ENCODE measurements at regions not wholly inside any gene's neighbourhood (a gene's known extent, or its start where the extent isn't known, plus 50 kb on each side); places are given as distances from the start of the nearest gene placed in this dataset.

- FAIRE-seq (no peak), ATAC-seq (no peak), DNase-seq (ENCODE audit: low read depth in 1 of 2, low spot score in 1 of 2) (no peak)
- Histone ChIP-seq H3K4me1 (no peaks in the 10 kb centered on the region), H3K4me2 (no peak overlapping the region), H3K9me3 (peaks cover 3% of the 10 kb centered on the region; the same call in 1 of the 3 replicates), H3K27ac (no peak overlapping the region), H3K4me3 (no peak overlapping the region)
- POLR2A ChIA-PET: no interaction called here
- TF ChIP-seq CBX2 (IDR thresholded peaks at IDR 0.05; ENCODE audit: borderline replicate concordance, low read depth) (no peak), JUNB (IDR thresholded peaks at IDR 0.05) (no peak), HEYL (CRISPR knock-in tag; IDR thresholded peaks at IDR 0.05) (no peak), NR3C1 (IDR thresholded peaks at IDR 0.05) (no peak), ATOH8 (CRISPR knock-in tag; IDR thresholded peaks at IDR 0.05; ENCODE audit: low read depth) (no peak), MYC (IDR thresholded peaks at IDR 0.05; ENCODE audit: borderline replicate concordance, low read length) (no peak), POLR2A (IDR thresholded peaks at IDR 0.05; ENCODE audit: low read length) (no peak)
- 79% methylated on average over 7 of the region's 12 CpGs for WGBS (ENCODE audit: missing lambda C conversion rate)
- CTCF ChIA-PET: no interaction called here
Measured at GRCh38 chr6:148064406-148065134, 278.1 kb upstream of the SASH1 start.

GRCh38 chr6:148068437-148069061 is 274.1 kb upstream of the SASH1 start:
- WGBS (ENCODE audit: missing lambda C conversion rate): 59% methylated on average over 11 of the region's 11 CpGs
- FAIRE-seq: no peak

GRCh38 chr6:148069256-148069655 is 273.4 kb upstream of the SASH1 start:
- Histone ChIP-seq H3K4me3 (no peak overlapping the region), H3K4me1 (no peaks in the 10 kb centered on the region), H3K27ac (no peak overlapping the region), H3K9me3 (no peaks in the 10 kb centered on the region), H3K4me2 (no peak overlapping the region)
- DNase-seq (ENCODE audit: low read depth in 1 of 2, low spot score in 1 of 2): no peak
- 67% methylated on average over 4 of the region's 5 CpGs for WGBS (ENCODE audit: missing lambda C conversion rate)
- no peak for ATAC-seq
- CTCF ChIA-PET: no interaction called here
- FAIRE-seq: no peak
- POLR2A ChIA-PET: no interaction called here
- TF ChIP-seq RCOR1 (IDR thresholded peaks at IDR 0.05; ENCODE audit: low read depth, low read length) (no peak), HES2 (IDR thresholded peaks at IDR 0.05) (no peak), CHD2 (IDR thresholded peaks at IDR 0.05; ENCODE audit: low read length, partially characterized antibody) (no peak), MAZ (IDR thresholded peaks at IDR 0.05; ENCODE audit: borderline replicate concordance, low read depth, low read length) (no peak), EHMT2 (IDR thresholded peaks at IDR 0.05; ENCODE audit: low read depth) (no peak), SREBF2 (IDR thresholded peaks at IDR 0.05) (no peak), HMGXB4 (CRISPR knock-in tag; IDR thresholded peaks at IDR 0.05; ENCODE audit: borderline replicate concordance) (no peak), POLR2A (IDR thresholded peaks at IDR 0.05; ENCODE audit: low read length) (no peak), MAX (IDR thresholded peaks at IDR 0.05) (no peak), NPAS2 (CRISPR knock-in tag; IDR thresholded peaks at IDR 0.05; ENCODE audit: borderline replicate concordance) (no peak)

More at GRCh38 chr6:148068437-148069061, 274.1 kb upstream of the SASH1 start:
- ATAC-seq (no peak), DNase-seq (ENCODE audit: low read depth in 1 of 2, low spot score in 1 of 2) (no peak)
- Histone ChIP-seq H3K4me1 (no peaks in the 10 kb centered on the region), H3K27ac (no peak overlapping the region), H3K4me3 (no peak overlapping the region), H3K4me2 (no peak overlapping the region), H3K9me3 (no peaks in the 10 kb centered on the region)
- ChIA-PET CTCF (no interaction called here), POLR2A (no interaction called here)
- TF ChIP-seq NR3C1 (IDR thresholded peaks at IDR 0.05) (no peak), RARB (CRISPR knock-in tag; IDR thresholded peaks at IDR 0.05) (no peak), ZNF302 (CRISPR knock-in tag; IDR thresholded peaks at IDR 0.05) (no peak), HES2 (IDR thresholded peaks at IDR 0.05) (no peak), BCL3 (IDR thresholded peaks at IDR 0.05) (no peak), HMGXB4 (CRISPR knock-in tag; IDR thresholded peaks at IDR 0.05; ENCODE audit: borderline replicate concordance) (no peak), TFCP2L1 (CRISPR knock-in tag; IDR thresholded peaks at IDR 0.05) (no peak), JUN (IDR thresholded peaks at IDR 0.05) (no peak), HDAC2 (IDR thresholded peaks at IDR 0.05) (no peak), JUNB (IDR thresholded peaks at IDR 0.05) (no peak), EHMT2 (IDR thresholded peaks at IDR 0.05; ENCODE audit: low read depth) (no peak)
